ENCODE measurements at regions not wholly inside any gene's neighbourhood (a gene's known extent, or its start where the extent isn't known, plus 50 kb on each side); places are given as distances from the start of the nearest gene placed in this dataset.

- 94% methylated on average over 7 of the region's 7 CpGs for WGBS (ENCODE audit: low lambda C conversion rate)
Measured at GRCh38 chr2:20110876-20111275, 59.4 kb upstream of the LAPTM4A start.

GRCh38 chr2:20110383-20110782 is 59.0 kb upstream of the LAPTM4A start:
- no peaks in the 10 kb centered on the region for H3K27me3 ChIP-seq (ENCODE audit: insufficient read depth)
- peaks cover 0 to 6% of the 10 kb centered on the region in 2 experiments; a peak in 1 of 4 replicates for H3K4me1 ChIP-seq (ENCODE audit: control insufficient read depth in 1 of 2, insufficient read depth in 2 of 2, low read depth in 1 of 2, low read length in 1 of 2)
- POLR2A ChIA-PET: interaction anchor here (0.7 to 1.2 kb wide), 2 partner anchors 35 to 121 kb away, joined by 3 to 4 read pairs; partner anchors contain the start of gene WDR35
- H3F3A ChIP-seq (replicated peaks; ENCODE audit: insufficient read depth): no peaks in the 10 kb centered on the region
- H3K79me2 ChIP-seq (ENCODE audit: insufficient read depth): no peaks in the 10 kb centered on the region
- H3K9me2 ChIP-seq: no peaks in the 10 kb centered on the region
- H4K20me1 ChIP-seq (ENCODE audit: insufficient read depth): no peaks in the 10 kb centered on the region
- H3K36me3 ChIP-seq (replicated peaks in 1 of 2; ENCODE audit: control insufficient read depth in 1 of 2, insufficient read depth in 2 of 2, low read length in 1 of 2): no peaks in the 10 kb centered on the region
- CTCF ChIA-PET: interaction anchor here (1.1 to 9.8 kb wide), 5 partner anchors 12 to 120 kb away, joined by 3 to 65 read pairs (median 6); partner anchors contain the start of genes SDC1 and WDR35
- H3K9ac ChIP-seq: no peak overlapping the region
- H3K27ac ChIP-seq (ENCODE audit: low read depth in 2 of 2, low read length in 1 of 2): no peak overlapping the region
- no peak overlapping the region for H3K4me2 ChIP-seq
- 74% methylated on average over 3 of the region's 3 CpGs for WGBS (ENCODE audit: low lambda C conversion rate)
- no peak for DNase-seq
- no peaks in the 10 kb centered on the region for H3K9me3 ChIP-seq
- TF ChIP-seq TEAD4 (IDR thresholded peaks at IDR 0.05; ENCODE audit: borderline replicate concordance, insufficient read depth): no peak
- no peak for TF ChIP-seq USF1 (IDR thresholded peaks at IDR 0.05; ENCODE audit: borderline replicate concordance, low read depth)
- no peak for TF ChIP-seq SMC3 (IDR thresholded peaks at IDR 0.05; ENCODE audit: low read depth, low read length)
- TF ChIP-seq CTCF (IDR thresholded peaks at IDR 0.05): no peak
- TF ChIP-seq FOSL2 (IDR thresholded peaks at IDR 0.05; ENCODE audit: borderline replicate concordance, low read depth): no peak
- no peak for TF ChIP-seq MEF2A (IDR thresholded peaks at IDR 0.05; ENCODE audit: borderline replicate concordance, low read depth)
- TF ChIP-seq NRF1 (IDR thresholded peaks at IDR 0.05; ENCODE audit: low read depth, low read length): no peak
- TF ChIP-seq CHD2 (IDR thresholded peaks at IDR 0.05; ENCODE audit: low read length, partially characterized antibody): no peak
- no peak for TF ChIP-seq ELF1 (IDR thresholded peaks at IDR 0.05)
- no peak for TF ChIP-seq NFIC (IDR thresholded peaks at IDR 0.05; ENCODE audit: borderline replicate concordance)
- TF ChIP-seq YY1 (IDR thresholded peaks at IDR 0.05; ENCODE audit: low read depth): no peak
- TF ChIP-seq RXRA (IDR thresholded peaks at IDR 0.05; ENCODE audit: borderline replicate concordance, low read depth): no peak
- no peak for TF ChIP-seq REST (IDR thresholded peaks at IDR 0.05; ENCODE audit: low read depth, low read length)
- no peak overlapping the region for H3K4me3 ChIP-seq (ENCODE audit: low read depth in 2 of 2, low read length in 1 of 2)
- H2AFZ ChIP-seq (ENCODE audit: low read depth): no peak overlapping the region

More at GRCh38 chr2:20110876-20111275, 59.4 kb upstream of the LAPTM4A start:
- no peaks in the 10 kb centered on the region for H3K9me2 ChIP-seq
- POLR2A ChIA-PET: interaction anchor here (1.2 kb wide), 1 partner anchor 121 kb away, joined by 3 read pairs; the partner anchor contains the start of gene WDR35
- H3K27me3 ChIP-seq (ENCODE audit: insufficient read depth): no peaks in the 10 kb centered on the region
- no peak overlapping the region for H3K4me3 ChIP-seq (ENCODE audit: low read depth in 2 of 2, low read length in 1 of 2)
- H3K36me3 ChIP-seq (replicated peaks in 1 of 2; ENCODE audit: control insufficient read depth in 1 of 2, insufficient read depth in 2 of 2, low read length in 1 of 2): no peaks in the 10 kb centered on the region
- no peaks in the 10 kb centered on the region for H3K79me2 ChIP-seq (ENCODE audit: insufficient read depth)
- no peaks in the 10 kb centered on the region for H4K20me1 ChIP-seq (ENCODE audit: insufficient read depth)
- peaks cover 0 to 6% of the 10 kb centered on the region in 2 experiments; a peak in 1 of 4 replicates for H3K4me1 ChIP-seq (ENCODE audit: control insufficient read depth in 1 of 2, insufficient read depth in 2 of 2, low read depth in 1 of 2, low read length in 1 of 2)
- no peak overlapping the region for H3K9ac ChIP-seq
- TF ChIP-seq EP300 (IDR thresholded peaks at IDR 0.05; ENCODE audit: borderline replicate concordance in 1 of 2, low read depth in 1 of 2, low read length in 1 of 2) (no peak), FOSL2 (IDR thresholded peaks at IDR 0.05; ENCODE audit: borderline replicate concordance, low read depth) (no peak), EZH2phosphoT487 (IDR thresholded peaks at IDR 0.05; ENCODE audit: borderline replicate concordance, low read depth) (no peak), CHD2 (IDR thresholded peaks at IDR 0.05; ENCODE audit: low read length, partially characterized antibody) (no peak), MXI1 (IDR thresholded peaks at IDR 0.05; ENCODE audit: low read depth, low read length) (no peak), PBX3 (IDR thresholded peaks at IDR 0.05) (no peak), TAF1 (IDR thresholded peaks at IDR 0.05; ENCODE audit: borderline replicate concordance, low read depth, low read length) (no peak), RAD21 (IDR thresholded peaks at IDR 0.05; ENCODE audit: low read length) (no peak), MEF2A (IDR thresholded peaks at IDR 0.05; ENCODE audit: borderline replicate concordance, low read depth) (no peak), GABPA (IDR thresholded peaks at IDR 0.05; ENCODE audit: low read depth) (no peak), SMC3 (IDR thresholded peaks at IDR 0.05; ENCODE audit: low read depth, low read length) (no peak), ELF1 (IDR thresholded peaks at IDR 0.05) (no peak), RXRA (IDR thresholded peaks at IDR 0.05; ENCODE audit: borderline replicate concordance, low read depth) (no peak), RCOR1 (IDR thresholded peaks at IDR 0.05; ENCODE audit: low read length) (no peak), YY1 (IDR thresholded peaks at IDR 0.05; ENCODE audit: low read depth) (no peak), TEAD4 (IDR thresholded peaks at IDR 0.05; ENCODE audit: borderline replicate concordance, insufficient read depth) (no peak), GATA2 (CRISPR knock-in tag; IDR thresholded peaks at IDR 0.05) (no peak)
- no peak for DNase-seq
- H2AFZ ChIP-seq (ENCODE audit: low read depth): no peak overlapping the region
- no peak overlapping the region for H3K27ac ChIP-seq (ENCODE audit: low read depth in 2 of 2, low read length in 1 of 2)
- no peaks in the 10 kb centered on the region for H3F3A ChIP-seq (replicated peaks; ENCODE audit: insufficient read depth)
- H3K9me3 ChIP-seq: no peaks in the 10 kb centered on the region
- H3K4me2 ChIP-seq: no peak overlapping the region
- CTCF ChIA-PET: interaction anchor here (0.9 to 9.8 kb wide), 7 partner anchors 12 to 170 kb away, joined by 3 to 65 read pairs (median 6); partner anchors contain the start of genes SDC1 and WDR35

Data from SK-N-SH (cell line).